Neuronal stem cell (in vitro differentiated cells): ENCODE measurements at regions not wholly inside any gene's neighbourhood (a gene's known extent, or its start where the extent isn't known, plus 50 kb on each side); places are given as distances from the start of the nearest gene placed in this dataset.
A peak's percentile ranks its signal among the peaks of the same experiment; 100 is the strongest.

Experiments
- DNase-seq: peaks from one replicate; pipeline ENCODE4 v3.0.0-alpha.2; 2013; ENCODE audit warnings: low spot score
- H2AFZ ChIP-seq: one replicate; pipeline ENCODE4 v1.6.1; 2013; ENCODE audit warnings: mild to moderate bottlenecking, low read length, inconsistent platforms
- H2AK5ac ChIP-seq: 2 replicates; pipeline ENCODE4 v1.6.1; 2013; ENCODE audit warnings: low read depth, mild to moderate bottlenecking, inconsistent platforms, low read length, moderate library complexity, mixed read lengths
- H2BK120ac ChIP-seq: 2 replicates; pipeline ENCODE4 v1.6.1; 2013; ENCODE audit warnings: low read depth, mild to moderate bottlenecking, inconsistent platforms, low read length, moderate library complexity, mixed read lengths
- H2BK12ac ChIP-seq: one replicate; pipeline ENCODE4 v1.6.1; 2013; ENCODE audit warnings: low read length, inconsistent platforms
- H2BK15ac ChIP-seq: 2 replicates; pipeline ENCODE4 v1.6.1; 2013; ENCODE audit warnings: mild to moderate bottlenecking, low read length, inconsistent platforms, mixed read lengths
- H2BK5ac ChIP-seq: one replicate; pipeline ENCODE4 v1.6.1; 2013; ENCODE audit warnings: inconsistent platforms, mild to moderate bottlenecking, low read length, moderate library complexity
- H3K14ac ChIP-seq: one replicate; pipeline ENCODE4 v1.6.1; 2013; ENCODE audit warnings: low read length, inconsistent platforms
- H3K18ac ChIP-seq: 2 replicates; pipeline ENCODE4 v1.6.1; 2013; ENCODE audit warnings: low read length, inconsistent platforms
- H3K23ac ChIP-seq: 2 replicates; pipeline ENCODE4 v1.6.1; 2013; ENCODE audit warnings: low read depth, mild to moderate bottlenecking, mixed read lengths, low read length, inconsistent platforms; ENCODE audit not compliant: poor library complexity
- H3K27ac ChIP-seq: replicated peaks from 3 replicates; pipeline ENCODE4 v1.5.1; 2013; ENCODE audit warnings: low read length, inconsistent platforms
- H3K27me3 ChIP-seq, 3 experiments: 2 replicates each; pipeline ENCODE4 v1.6.1; 2013; ENCODE audit warnings: low read length in 3 of 3, mild to moderate bottlenecking in 2 of 3, inconsistent platforms in 1 of 3, low read depth in 1 of 3, mixed read lengths in 1 of 3, moderate library complexity in 1 of 3; ENCODE audit not compliant: control insufficient read depth in 3 of 3, insufficient read depth in 3 of 3
- H3K36me3 ChIP-seq, 2 donors: replicated peaks in 1 of 2; 2 replicates each; pipeline ENCODE4 v1.6.1; 2013; ENCODE audit warnings: low read length in 2 of 2; ENCODE audit not compliant: control insufficient read depth in 2 of 2, insufficient read depth in 2 of 2
- H3K4ac ChIP-seq: 2 replicates; pipeline ENCODE4 v1.6.1; 2013; ENCODE audit warnings: inconsistent platforms, mild to moderate bottlenecking, low read length, moderate library complexity
- H3K4me1 ChIP-seq, 2 donors: 1 replicate in 1 of 2; 2 replicates in 1 of 2; pipeline ENCODE4 v1.6.1; 2013; ENCODE audit warnings: low read length in 2 of 2, low read depth in 1 of 2; ENCODE audit not compliant: control insufficient read depth in 2 of 2, insufficient read depth in 1 of 2
- H3K4me2 ChIP-seq: one replicate; pipeline ENCODE4 v1.6.1; 2013; ENCODE audit warnings: mild to moderate bottlenecking, low read length, inconsistent platforms; ENCODE audit not compliant: insufficient read depth, poor library complexity, severe bottlenecking
- H3K4me3 ChIP-seq, 2 donors: 2 replicates each; pipeline ENCODE4 v1.5.1; 2013; ENCODE audit warnings: low read length in 2 of 2, mild to moderate bottlenecking in 2 of 2, inconsistent platforms in 1 of 2, moderate library complexity in 1 of 2
- H3K79me1 ChIP-seq: one replicate; pipeline ENCODE4 v1.6.1; 2013; ENCODE audit warnings: low read depth, mild to moderate bottlenecking, inconsistent platforms, low read length, moderate library complexity
- H3K9ac ChIP-seq: one replicate; pipeline ENCODE4 v1.6.1; 2013; ENCODE audit warnings: mild to moderate bottlenecking, low read depth, low read length, inconsistent platforms; ENCODE audit not compliant: poor library complexity
- H3K9me3 ChIP-seq, 2 donors: replicated peaks in 1 of 2; 2 replicates each; pipeline versions ENCODE3 to v1.6.1; 2013; ENCODE audit warnings: low read length in 2 of 2, mild to moderate bottlenecking in 2 of 2, inconsistent platforms in 1 of 2, low read depth in 1 of 2, mixed read lengths in 1 of 2, moderate library complexity in 1 of 2; ENCODE audit not compliant: control insufficient read depth in 2 of 2, insufficient read depth in 1 of 2
- H4K8ac ChIP-seq: one replicate; pipeline ENCODE4 v1.6.1; 2013; ENCODE audit warnings: low read depth, mild to moderate bottlenecking, inconsistent platforms, low read length, moderate library complexity
- H4K91ac ChIP-seq: one replicate; pipeline ENCODE4 v1.6.1; 2013; ENCODE audit warnings: low read length, low read depth, mild to moderate bottlenecking, inconsistent platforms; ENCODE audit not compliant: poor library complexity
- WGBS, 2 donors: extraction: QIAGEN DNeasy Blood & Tissue Kit; methylation state at CpG; one replicate each; pipeline ENCODE4 v1.1.7; 2013; ENCODE audit warnings: missing lambda C conversion rate in 2 of 2, mixed read lengths in 1 of 2; ENCODE audit not compliant: insufficient read length in 2 of 2, insufficient replicate concordance in 1 of 2; ENCODE audit errors: extremely low coverage in 2 of 2; 5-methylcytosine and 5-hydroxymethylcytosine counted together

DNA sequence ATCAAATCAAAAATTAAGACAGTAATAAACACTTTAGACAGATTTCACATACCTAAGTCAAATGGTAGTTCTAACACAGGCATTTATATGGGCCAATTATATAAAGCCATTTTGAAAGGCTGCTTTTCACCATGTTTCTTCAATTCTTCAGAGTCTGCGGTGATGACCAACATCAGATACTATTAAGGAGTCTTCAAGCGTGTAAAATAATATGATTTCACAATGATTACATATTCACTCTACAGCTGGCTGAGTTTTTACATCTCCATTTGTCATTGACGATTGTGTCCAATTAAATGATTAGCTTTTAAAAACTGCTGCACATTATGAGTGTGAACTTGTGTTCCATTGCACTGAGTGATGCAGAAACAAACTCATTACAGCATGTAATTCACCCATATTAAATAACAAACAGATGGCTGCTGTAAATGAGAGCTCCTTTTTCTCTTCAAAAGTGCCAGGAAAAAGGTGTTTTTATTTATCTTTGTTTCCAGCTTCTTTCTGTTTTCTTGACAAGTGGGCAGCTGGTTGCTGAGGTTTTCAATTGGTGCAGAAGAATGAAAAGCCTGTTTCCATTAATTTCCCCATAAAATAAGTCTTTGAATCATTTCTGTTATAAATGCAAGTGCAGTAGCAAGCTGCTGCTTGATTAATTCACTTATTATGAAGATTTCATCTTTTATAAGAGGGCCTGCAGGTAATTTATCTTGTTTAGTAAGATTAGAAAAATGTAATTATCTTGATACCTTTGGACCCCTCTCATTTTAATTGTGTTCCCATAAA, 676.1 kb upstream of the KLHL1 start:
- no peaks in the 10 kb centered on the region for H3K27me3 ChIP-seq
- no peak overlapping the region for H2AK5ac ChIP-seq
- no peak overlapping the region for H2BK15ac ChIP-seq
- H3K9me3 ChIP-seq = no peaks in the 10 kb centered on the region
- H3K79me1 ChIP-seq = no peaks in the 10 kb centered on the region
- no CpG with 5 or more reads among the region's 3 CpGs for WGBS, 2 donors
- no peak overlapping the region for H3K23ac ChIP-seq
- H3K4me1 ChIP-seq = no peaks in the 10 kb centered on the region
- no peak overlapping the region for H4K91ac ChIP-seq
- H3K27ac ChIP-seq = no peak overlapping the region
- no peak overlapping the region for H2BK120ac ChIP-seq
- no peak overlapping the region for H2BK5ac ChIP-seq
- no peak overlapping the region for H3K4me3 ChIP-seq
- no peak overlapping the region for H3K14ac ChIP-seq
- no peak overlapping the region for H3K4me2 ChIP-seq
- peak overlapping the region; percentile 23 for H2AFZ ChIP-seq
- no peak overlapping the region for H3K9ac ChIP-seq
- no peak overlapping the region for H3K4ac ChIP-seq
- DNase-seq = no peak
- no peaks in the 10 kb centered on the region for H3K36me3 ChIP-seq
- H3K18ac ChIP-seq = no peak overlapping the region
- no peak overlapping the region for H2BK12ac ChIP-seq
- H4K8ac ChIP-seq = no peak overlapping the region

DNA sequence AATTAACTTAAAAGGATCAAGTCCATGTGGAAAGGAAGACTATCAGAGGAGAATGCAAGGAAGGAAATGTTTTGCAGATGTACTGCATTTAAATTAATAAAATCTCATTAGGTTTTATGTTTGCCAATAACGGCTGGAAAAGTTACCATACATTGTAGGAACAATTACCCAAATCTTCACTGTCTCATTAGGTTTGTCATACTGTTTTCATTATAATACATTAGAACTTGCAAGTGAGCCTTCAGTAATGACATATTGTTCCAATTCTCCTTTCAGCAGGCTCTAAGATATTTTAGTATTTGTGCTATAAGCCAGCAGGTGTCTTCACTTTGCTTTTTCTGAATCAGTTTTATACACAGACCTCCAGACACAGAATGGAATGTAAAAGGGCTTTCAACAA, 661.6 kb upstream of the KLHL1 start:
- H2BK5ac ChIP-seq = no peak overlapping the region
- H2BK120ac ChIP-seq = no peak overlapping the region
- H3K4ac ChIP-seq = no peak overlapping the region
- H3K9me3 ChIP-seq = no peaks in the 10 kb centered on the region
- H3K18ac ChIP-seq = no peak overlapping the region
- H3K23ac ChIP-seq = no peak overlapping the region
- H3K9ac ChIP-seq = no peak overlapping the region
- no peak overlapping the region for H2BK15ac ChIP-seq
- no peak overlapping the region for H2AFZ ChIP-seq
- H4K91ac ChIP-seq = no peak overlapping the region
- peaks cover 0 to 7% of the 10 kb centered on the region in 2 donors for H3K4me1 ChIP-seq
- no peak overlapping the region for H3K4me2 ChIP-seq
- WGBS, 2 donors = no CpG with 5 or more reads among the region's 1 CpG
- no peak overlapping the region for H3K4me3 ChIP-seq
- H3K79me1 ChIP-seq = no peaks in the 10 kb centered on the region
- no peak overlapping the region for H4K8ac ChIP-seq
- no peak overlapping the region for H3K27ac ChIP-seq
- no peak overlapping the region for H3K14ac ChIP-seq
- no peak for DNase-seq
- H2BK12ac ChIP-seq = no peak overlapping the region
- no peaks in the 10 kb centered on the region for H3K36me3 ChIP-seq
- no peak overlapping the region for H2AK5ac ChIP-seq
- no peaks in the 10 kb centered on the region for H3K27me3 ChIP-seq

DNA sequence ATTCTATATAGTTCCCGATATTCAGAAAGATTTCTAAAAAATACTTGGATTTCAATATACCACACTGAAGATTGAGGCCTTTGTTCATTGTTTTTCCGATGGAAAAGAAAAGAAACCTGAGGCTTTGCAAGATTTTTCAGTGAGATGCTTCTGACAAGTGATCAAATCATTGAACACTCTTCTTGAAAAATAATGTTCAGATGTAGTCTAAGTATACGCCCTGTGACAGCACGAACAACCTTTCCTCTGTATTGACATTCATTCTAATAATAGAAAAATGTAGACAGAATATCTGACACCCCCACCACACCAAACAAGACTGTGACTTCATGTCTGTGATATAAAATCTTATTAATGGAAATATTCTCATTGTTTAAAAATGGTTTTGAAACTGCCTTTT, 650.7 kb upstream of the KLHL1 start:
- Histone ChIP-seq H3K27me3 (no peaks in the 10 kb centered on the region), H2AFZ (no peak overlapping the region), H3K79me1 (no peaks in the 10 kb centered on the region), H3K9me3 (no peaks in the 10 kb centered on the region), H3K4me2 (no peak overlapping the region), H2BK15ac (no peak overlapping the region), H3K14ac (no peak overlapping the region), H3K27ac (no peak overlapping the region), H3K18ac (no peak overlapping the region), H3K9ac (no peak overlapping the region), H3K4ac (no peak overlapping the region), H2BK5ac (no peak overlapping the region), H2BK12ac (no peak overlapping the region), H3K23ac (no peak overlapping the region), H2BK120ac (no peak overlapping the region), H3K4me3 (no peak overlapping the region), H3K36me3 (no peaks in the 10 kb centered on the region), H2AK5ac (no peak overlapping the region), H3K4me1 (no peaks in the 10 kb centered on the region), H4K91ac (no peak overlapping the region), H4K8ac (no peak overlapping the region)
- no peak for DNase-seq
- WGBS, 2 donors = no CpG with 5 or more reads among the region's 4 CpGs

DNA sequence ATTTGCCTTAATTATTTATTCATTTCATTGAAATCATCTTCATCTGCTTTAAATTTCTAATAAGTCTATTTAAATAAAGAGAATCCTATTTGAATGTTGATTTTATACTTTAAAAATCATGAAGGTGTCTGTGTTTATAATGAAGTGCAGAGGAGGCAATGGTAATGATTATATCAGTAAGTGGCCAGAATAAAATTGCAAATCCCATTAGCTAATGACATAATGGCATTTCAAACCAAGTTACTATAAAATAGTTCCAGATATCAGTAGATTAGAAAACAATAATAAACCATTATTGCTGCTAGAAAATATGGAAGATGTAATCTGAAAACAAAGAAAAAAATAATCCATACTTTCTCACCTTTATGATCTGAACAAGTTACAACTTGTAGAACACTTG, 647.8 kb upstream of the KLHL1 start:
- H2BK120ac ChIP-seq = no peak overlapping the region
- H3K36me3 ChIP-seq = no peaks in the 10 kb centered on the region
- no peak overlapping the region for H2AFZ ChIP-seq
- no peak overlapping the region for H2AK5ac ChIP-seq
- H3K4me3 ChIP-seq = no peak overlapping the region
- no peak overlapping the region for H4K91ac ChIP-seq
- H3K27ac ChIP-seq = no peak overlapping the region
- no peak overlapping the region for H3K4ac ChIP-seq
- no peaks in the 10 kb centered on the region for H3K79me1 ChIP-seq
- no peak overlapping the region for H3K4me2 ChIP-seq
- H4K8ac ChIP-seq = no peak overlapping the region
- no peak overlapping the region for H3K18ac ChIP-seq
- no peak overlapping the region for H2BK5ac ChIP-seq
- H2BK15ac ChIP-seq = no peak overlapping the region
- no peak overlapping the region for H3K23ac ChIP-seq
- no peak overlapping the region for H3K9ac ChIP-seq
- no peak overlapping the region for H2BK12ac ChIP-seq
- H3K14ac ChIP-seq = no peak overlapping the region
- H3K9me3 ChIP-seq = no peaks in the 10 kb centered on the region
- DNase-seq = no peak
- no peaks in the 10 kb centered on the region for H3K4me1 ChIP-seq
- H3K27me3 ChIP-seq = no peaks in the 10 kb centered on the region
